Skeletal muscle cell (primary cell): ENCODE measurements at regions not wholly inside any gene's neighbourhood (a gene's known extent, or its start where the extent isn't known, plus 50 kb on each side); places are given as distances from the start of the nearest gene placed in this dataset.

Experiments used
- DNase-seq: peaks from one replicate; pipeline ENCODE4 v3.0.0-alpha.2; 2010; ENCODE audit warnings: low read depth
- H3K4me3 ChIP-seq: 2 replicates; pipeline ENCODE4 v1.5.1; 2011; ENCODE audit warnings: low read depth, mild to moderate bottlenecking, control low read depth, low read length, moderate library complexity

DNA sequence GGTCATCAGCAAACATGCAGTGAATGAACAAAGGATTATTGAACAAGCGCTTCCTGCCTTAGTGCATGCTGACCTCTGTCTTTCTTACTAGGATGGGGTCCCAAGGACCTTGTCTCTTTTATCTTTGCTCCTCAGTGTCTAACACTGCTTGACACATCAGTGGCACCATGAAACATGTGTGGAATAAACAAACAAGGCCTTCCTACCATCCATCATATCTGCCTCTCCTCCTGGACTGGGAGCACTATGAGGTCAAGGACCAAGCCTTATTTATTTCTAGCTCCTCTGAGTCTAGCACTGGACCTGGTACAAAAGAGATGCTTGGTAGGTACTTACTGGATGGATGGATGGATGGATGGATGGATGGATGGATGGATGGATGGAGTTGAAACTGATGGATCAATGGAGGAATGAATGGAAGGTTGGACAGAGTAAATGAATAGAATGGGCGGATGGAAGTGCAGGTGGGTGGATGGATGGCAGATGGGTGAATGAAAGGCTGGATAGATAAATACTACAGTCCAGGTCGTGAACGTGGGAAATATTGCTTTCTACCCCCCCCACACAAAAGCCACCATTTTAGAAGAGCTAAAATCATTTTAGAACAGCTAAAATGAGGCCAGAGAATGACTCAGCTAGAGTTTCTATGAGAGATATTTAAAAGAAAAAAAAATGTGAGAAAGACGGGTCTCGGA is 104.1 kb upstream of the PTPN1 start:
- DNase-seq = no peak

DNA sequence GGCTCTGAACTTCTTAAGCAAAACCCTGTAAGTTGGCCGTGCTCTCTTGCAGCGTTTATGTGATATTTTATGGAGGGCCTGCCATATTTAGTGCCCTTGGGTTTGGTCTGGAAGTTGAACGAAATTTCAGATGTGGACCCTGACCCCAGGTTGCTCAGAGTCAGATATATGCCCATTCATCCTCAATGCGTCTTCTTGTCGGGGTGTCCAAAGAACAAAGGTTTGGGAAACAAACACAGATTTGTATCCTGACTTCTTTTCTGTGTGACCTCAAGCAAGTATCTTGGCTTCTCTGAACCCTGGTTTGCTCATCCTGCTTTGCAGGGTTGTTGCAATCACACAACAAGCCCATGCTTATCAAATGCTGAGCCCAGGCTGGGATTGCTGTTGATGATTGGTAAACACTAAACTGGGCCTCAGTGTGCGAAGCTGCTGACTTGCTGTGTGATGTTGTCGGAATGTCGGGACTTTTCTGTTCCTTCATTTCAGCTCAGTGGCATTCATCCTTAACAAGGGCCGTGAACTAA is 103.5 kb upstream of the PTPN1 start:
- no peak for DNase-seq
- no peak overlapping the region for H3K4me3 ChIP-seq

More for the DNA sequence above, 104.1 kb upstream of the PTPN1 start:
- no peak overlapping the region for H3K4me3 ChIP-seq

DNA sequence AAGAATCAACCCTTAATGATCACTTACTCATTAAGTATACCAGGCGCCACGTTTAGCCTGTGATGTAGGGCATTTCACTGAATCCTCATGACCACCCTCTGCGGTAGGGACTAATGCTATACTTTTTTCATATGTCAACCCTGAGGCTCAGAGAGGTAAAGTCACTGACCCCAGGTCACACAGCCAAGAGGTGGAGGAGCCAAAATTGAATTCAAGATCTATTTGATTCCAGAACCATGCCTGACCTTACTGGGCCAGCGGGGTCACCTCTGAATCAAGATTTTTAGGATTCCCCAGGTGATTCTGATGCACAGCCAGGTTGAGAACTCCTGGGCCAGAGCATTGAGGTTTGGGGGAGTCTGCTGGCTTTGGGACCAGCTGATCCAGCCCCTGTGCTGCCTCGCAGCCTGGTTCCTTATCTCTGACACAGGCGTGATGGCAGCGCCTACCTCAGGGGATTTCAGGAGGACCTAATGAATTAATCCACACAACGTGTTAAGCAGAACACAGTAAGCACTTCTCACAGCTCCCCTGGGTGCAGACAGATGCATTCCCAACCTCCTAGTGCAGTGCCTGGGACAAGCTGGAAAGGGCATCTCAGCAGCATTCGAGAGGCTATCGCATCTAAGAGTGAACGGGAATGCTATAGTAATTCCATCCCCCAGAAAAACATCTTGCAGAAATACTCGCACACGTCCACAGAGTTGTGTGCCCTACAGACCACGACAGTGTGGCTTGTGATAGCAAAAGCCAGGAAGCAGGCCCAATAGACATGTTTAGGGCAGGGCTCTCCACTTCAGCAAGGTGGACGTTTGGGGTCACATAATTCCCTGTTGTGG is 101.4 kb upstream of the PTPN1 start:
- DNase-seq = no peak

DNA sequence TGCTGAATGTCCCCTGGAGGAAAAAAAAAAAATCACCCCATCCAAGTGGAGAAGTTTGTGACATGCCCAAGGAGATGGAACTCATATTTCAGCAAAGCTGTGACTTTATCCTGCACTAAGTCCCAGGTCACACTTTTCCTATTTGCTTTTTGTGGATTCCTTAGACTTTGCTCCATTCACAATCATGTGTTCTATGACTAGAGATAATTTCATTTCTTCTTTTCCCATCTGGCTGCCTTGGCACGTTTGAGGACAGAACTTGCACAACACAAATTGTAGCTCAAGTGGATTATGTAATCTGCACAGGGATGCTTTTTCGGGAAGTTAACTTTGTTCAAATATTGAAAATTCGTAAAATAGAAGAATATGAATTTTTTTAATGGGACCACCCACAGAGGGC is 100.7 kb upstream of the PTPN1 start:
- H3K4me3 ChIP-seq = no peak overlapping the region
- no peak for DNase-seq

More for the DNA sequence above, 101.4 kb upstream of the PTPN1 start:
- H3K4me3 ChIP-seq = no peak overlapping the region

DNA sequence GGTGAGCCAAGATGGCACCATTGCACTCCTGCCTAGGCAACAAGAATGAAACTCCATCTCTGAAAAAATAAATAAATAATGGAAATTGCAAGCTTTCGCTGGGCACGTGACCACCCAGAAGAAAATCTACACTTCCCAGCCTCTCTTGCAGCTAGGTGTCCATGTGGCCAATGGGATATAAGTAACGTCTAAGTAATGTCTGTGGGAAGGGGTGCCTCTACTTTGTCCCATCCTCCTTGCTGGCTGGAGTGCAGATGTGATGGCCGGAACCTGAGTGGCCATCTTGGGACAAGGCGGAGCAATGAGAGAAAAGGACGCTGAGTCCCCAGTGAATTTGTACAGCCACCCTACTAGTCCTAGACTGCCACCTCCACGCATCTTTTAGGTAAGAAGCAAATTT is 99.8 kb upstream of the PTPN1 start:
- no peak for DNase-seq
- H3K4me3 ChIP-seq = no peak overlapping the region

DNA sequence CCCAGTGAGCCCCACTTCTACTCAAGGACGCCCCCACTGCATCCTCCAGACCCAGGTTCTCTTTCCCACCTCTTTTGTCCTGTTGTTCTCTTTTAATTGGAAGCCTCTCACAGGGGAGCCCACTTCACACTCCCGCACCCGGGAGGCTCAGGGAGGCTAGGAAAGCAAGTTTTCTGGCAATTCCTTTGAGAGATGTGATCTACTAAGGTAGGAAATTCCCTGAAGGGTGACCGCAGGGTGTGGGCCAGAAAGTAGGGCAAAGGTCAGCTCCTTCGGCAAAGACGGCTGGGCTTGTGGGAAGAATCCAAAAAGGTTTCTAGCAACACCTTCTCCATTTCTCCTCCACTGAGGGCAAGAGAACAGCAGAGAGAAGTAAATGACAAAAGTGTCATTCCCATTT is 98.1 kb upstream of the PTPN1 start:
- H3K4me3 ChIP-seq = no peak overlapping the region
- DNase-seq = no peak

DNA sequence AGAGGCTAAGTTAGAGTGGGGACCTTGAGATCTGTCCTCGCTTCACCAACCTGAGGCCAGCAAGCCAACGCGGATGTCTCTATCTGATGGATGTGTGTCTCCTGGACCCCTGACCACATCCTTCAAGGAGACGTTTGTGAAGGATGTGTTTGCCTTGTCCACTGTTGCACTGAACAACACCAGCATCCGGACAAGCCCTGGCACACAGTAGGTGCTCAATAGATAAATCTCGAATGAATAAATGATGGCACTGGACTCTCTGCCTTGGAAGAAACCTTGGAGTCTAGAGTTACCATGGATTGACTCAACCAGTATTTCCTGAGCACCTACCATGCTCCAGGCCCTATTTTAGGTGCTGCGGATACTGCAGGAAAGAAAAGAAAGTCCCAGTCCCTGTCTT is 97.7 kb upstream of the PTPN1 start:
- DNase-seq = no peak
- H3K4me3 ChIP-seq = no peak overlapping the region

DNA sequence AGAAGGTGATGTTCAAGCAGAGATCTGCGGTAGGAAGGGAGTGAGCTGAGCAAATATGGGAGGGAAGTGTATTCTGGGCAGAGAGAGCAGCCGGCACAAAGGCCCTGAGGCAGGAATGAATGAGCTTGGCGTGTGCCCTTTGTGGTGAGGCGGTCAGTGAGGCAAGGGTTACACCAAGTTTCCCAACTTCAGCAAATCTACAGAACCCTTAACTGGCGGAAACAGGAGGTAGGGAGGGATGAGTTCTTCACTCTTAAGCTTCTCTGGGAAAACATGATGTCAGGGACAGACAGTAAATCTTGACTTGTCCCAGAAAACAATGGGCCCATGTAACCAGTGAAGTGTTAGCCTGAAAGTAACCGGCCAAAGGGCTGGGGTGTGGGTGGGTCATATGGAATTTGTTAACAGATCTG is 97.1 kb upstream of the PTPN1 start:
- DNase-seq = no peak
- H3K4me3 ChIP-seq = no peak overlapping the region

DNA sequence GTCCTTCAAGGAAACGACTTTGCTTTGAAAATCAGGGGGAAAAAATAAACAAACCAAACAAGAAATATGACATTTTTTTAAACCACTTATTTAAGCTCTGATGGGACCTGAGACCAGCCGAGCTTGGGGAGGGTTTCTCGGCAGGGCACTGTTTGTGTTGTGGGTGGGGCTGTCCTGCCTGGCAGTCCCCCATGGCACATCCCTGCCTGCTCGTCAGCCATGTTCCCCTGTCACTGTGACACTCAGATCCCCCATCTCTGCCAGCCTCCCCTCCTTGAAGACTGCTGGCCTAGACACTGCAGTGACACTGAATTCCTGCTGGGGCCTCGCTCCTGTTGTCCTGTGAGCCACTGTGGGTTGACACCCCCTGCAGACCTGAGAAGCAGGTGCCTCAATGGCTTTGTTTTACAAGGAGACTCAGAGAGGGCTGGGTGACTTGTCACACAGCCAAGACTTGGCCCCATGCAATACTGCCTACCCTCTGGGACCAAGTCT is 95.1 kb upstream of the PTPN1 start:
- DNase-seq = no peak
- H3K4me3 ChIP-seq = no peak overlapping the region

DNA sequence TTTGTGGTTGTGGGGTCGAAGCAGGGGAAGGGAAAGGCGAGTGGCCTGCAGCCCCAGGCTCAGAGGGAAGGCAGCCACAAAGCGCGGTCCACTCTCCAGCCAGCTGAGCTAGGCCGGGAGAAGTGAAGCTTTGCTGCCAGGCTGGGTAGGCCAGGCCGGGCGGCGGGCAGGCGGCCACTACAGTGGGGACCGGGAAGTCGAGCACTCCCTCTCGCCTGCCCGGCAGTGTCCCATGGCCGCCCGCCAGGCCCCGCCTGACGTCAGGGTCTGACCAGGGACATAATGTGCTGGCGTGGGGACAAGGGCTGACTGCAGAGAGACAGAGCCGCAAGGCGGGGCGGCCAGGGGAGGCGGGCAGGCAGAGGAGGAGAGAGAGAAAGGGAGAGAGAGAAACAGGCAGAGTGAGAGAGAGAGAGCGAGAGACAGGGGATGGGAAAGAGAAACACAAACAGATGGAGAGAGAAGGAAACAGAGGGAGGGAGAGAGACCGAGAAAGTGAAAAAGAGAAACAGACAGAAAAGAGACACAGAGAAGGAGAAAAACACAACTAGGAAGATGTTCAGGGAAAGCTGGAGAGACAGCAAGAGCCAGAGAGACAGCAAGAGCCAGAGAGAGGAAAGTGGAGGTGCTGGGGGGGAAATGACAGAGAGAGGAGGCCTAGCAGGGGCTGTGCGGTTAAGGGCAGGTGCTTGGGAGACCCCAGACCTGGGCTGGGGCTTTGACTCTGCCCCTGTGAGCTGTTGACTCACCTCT is 94.5 kb upstream of the PTPN1 start:
- no peak overlapping the region for H3K4me3 ChIP-seq
- DNase-seq = peak; percentile 97

DNA sequence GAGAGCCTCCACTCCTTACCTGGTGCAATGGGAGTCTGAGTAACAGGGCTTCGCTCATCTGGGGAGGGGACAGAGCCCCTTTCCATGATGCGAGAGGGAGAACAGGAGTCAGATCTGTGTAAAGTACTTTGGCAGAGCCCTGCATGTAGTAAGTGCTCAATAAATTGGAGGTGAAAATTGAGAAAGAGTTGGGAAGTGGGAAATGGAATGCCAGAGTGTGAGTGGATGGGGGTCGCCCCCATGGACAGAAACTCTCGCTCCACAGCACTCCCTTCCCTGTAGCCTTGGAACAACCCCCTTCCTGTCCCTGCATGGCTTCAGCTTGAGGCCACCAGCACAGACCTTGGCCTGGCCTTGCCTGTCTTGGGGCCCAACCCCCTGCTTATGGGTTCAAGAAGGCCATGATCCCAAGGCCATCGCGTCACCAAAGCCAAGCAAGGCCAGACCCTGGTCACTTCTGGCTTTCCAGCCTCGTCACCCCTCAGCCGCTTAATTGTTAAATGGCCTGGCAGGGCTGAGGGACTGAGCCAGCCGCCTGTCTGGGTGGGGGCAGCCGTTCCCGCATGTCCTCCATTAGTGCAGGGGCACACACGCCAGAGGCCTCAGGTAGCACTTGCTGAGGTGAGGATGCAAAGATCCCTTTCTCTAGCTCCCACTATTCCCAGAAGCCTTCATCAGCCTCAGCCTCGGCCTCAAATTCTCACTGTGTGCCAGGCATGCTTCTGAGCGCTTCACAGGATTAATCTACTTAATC is 93.7 kb upstream of the PTPN1 start:
- H3K4me3 ChIP-seq = no peak overlapping the region
- no peak for DNase-seq

DNA sequence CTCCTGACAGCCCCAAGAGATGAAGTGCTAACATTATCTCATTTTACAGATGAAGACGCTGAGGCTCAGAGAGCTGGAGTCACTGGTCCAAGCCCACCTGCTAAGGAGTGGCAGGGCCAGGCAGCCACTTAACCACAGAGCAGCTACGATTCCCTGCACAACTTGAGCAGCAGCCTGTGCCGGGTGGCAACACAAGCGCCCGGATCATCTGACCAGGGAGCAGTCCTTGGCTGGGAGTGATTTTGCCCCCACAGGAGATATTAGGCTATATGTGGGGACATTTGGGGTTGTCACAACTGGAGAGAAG is 93.2 kb upstream of the PTPN1 start:
- H3K4me3 ChIP-seq = no peak overlapping the region
- DNase-seq = no peak

DNA sequence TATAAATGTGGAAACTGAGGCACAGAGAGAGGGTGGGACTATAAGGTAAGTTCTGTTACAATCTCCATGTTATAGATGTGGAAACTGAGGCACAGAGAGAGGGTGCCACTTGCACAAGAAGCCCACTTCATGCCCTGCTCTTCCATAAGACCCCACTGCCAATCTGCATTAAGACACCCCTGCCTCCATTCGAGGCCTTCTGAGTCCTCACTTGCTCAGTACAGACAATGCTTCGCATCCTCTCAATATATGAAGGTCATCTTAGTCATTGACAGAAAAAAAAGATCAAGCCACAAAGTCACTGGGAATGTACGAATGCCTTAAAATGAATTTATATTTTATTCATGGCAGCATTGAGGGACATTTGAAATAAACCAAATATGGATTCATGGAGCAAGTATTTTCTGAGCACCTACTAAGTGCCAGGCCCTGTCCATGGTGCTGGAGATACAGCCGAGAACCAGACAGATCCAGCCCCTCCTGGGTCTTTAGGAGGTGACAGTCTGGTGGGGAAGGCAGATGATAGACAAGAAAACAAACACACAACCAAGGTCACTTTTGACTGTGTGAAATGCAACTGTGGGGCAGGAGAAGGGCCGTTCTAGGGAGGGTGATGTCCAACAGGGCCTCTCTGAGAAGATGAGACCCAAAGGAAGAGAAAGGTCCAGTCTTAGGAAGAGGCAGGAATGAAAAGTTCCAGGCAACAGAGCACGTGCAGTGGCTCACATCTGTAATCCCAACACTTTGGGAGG is 92.5 kb upstream of the PTPN1 start:
- DNase-seq = no peak
- no peak overlapping the region for H3K4me3 ChIP-seq

DNA sequence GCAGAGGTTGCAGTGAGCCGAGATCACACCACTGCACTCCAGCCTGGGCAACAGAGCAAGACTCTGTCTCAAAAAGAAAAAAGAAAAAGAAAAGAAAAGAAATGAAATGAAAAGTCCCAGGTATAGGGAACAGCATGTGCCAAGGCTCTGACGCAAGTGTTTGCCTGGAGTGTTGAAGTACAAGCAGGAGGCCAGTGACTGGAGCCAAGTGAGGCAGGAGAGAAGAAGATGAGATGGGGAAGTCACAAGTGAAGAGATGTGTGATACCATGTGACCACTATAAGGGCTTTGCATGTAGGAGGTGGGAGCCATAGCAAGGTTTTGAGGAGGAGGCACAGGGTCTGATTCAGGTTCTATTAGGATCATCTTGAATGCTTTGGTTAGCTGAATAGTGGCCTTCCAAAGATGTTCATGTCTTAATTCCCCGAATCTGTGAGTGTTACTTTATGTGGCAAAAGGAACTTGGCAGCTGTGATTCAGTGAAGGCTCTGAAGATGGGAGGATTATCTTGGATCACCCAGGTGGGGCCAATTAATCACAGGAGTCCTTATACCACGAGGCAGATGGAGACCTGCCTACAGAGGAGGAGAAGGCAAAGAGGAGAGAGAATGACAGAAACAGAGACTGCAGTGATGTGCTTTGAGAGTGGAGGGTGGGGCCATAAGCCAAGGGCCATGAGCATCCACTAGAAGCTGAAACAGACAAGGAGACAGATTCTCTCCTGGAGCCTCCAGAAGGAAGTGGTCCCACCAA is 91.1 kb upstream of the PTPN1 start:
- no peak for DNase-seq
- H3K4me3 ChIP-seq = no peak overlapping the region

DNA sequence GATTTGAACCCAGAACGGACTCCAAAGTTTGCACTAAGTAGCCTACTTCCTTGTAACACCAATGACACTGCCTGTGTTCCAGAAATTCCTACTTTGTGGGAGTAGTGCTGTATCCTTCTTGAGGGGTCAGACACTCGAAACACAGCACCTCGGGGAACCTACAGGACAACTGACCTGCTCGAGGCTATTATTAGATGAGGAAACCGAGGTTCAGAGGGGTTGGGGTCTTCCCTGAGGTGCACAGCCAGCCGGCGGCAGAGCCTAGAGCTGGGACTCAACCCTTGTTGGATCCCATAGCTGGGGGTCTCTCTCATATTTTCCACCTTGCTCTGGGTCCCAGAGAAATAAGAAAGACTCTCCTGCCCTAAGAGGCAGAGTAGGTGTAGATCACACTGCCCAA is 89.8 kb upstream of the PTPN1 start:
- no peak for DNase-seq
- H3K4me3 ChIP-seq = no peak overlapping the region

DNA sequence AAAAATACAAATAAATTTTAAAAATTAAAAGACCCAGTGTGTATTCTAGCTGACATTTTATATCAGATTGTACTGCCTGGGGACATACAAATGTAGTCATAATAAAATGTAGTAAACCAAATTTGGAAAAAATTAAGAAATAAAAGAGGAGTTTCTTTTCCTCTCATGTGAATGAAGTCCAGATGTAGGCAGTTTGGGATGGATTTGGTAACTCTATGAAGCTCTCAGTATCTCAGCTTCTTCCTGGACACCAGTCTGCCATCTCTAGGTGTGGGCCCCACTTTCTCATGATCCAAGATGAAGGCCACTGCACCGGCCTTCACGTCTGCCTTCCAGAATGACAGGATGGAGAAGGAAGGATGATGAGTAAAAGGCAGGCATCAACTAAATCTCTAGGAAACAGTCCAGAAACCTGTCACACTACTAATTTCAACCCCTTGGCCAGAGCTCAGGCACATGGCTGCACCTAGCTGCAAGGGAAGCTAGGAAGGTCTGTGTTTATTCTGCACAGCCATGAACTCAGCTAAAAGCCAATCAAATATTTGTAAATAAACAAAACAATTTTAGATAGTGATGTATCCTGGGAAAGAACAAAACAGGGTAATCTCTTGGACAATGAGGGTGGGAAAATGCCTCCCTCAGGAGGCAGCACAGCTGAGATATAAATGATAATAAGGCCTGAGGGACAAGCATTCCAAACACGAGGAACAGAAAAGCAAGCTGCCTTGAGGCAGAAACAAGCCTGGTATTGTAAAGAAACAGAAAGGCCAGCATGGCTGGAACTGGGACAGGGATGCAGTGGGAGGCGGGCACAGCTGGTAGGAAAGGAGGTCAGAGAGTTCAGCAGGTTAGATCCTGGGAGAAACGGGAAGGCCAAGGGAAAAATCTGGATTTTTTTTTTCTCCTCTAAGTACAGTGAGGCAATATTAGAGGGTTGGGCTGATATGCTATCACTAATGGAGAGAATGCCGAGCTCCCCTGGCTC is 88.5 kb upstream of the PTPN1 start:
- no peak overlapping the region for H3K4me3 ChIP-seq
- no peak for DNase-seq

DNA sequence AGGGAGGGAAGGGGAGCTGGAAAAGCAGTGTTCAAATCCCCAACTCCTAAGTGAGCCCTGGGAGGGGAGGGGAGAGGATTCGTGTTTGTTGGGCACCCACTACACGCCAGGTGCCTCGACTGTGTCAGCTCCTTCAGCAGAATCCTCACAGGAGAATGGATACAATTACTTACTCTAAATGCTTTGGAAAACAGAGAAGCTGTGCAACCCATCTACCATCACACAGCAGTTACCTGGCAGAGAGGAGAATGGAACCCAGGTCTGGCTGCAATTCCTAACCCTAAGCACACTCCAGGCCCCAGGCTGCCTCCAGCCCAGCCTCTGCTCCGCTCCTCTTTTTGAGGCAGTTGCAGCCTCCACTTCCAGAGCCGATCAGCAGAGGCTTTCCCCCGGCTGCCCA is 86.4 kb upstream of the PTPN1 start:
- no peak for DNase-seq
- H3K4me3 ChIP-seq = no peak overlapping the region
